HUES48 (cell line): ENCODE measurements at regions not wholly inside any gene's neighbourhood (a gene's known extent, or its start where the extent isn't known, plus 50 kb on each side); places are given as distances from the start of the nearest gene placed in this dataset.

Experiments used
- H3K27ac ChIP-seq: one replicate; pipeline ENCODE4 v1.7.0; 2013; ENCODE audit warnings: low read depth, low read length, inconsistent platforms
- H3K27me3 ChIP-seq: 2 replicates; pipeline ENCODE4 v1.6.1; 2013; ENCODE audit warnings: mild to moderate bottlenecking, low read length; ENCODE audit not compliant: control insufficient read depth, insufficient read depth
- H3K36me3 ChIP-seq: 2 replicates; pipeline ENCODE4 v1.6.1; 2013; ENCODE audit warnings: low read length; ENCODE audit not compliant: control insufficient read depth, insufficient read depth
- H3K4me1 ChIP-seq: 2 replicates; pipeline ENCODE4 v1.6.1; 2013; ENCODE audit warnings: mild to moderate bottlenecking, low read length; ENCODE audit not compliant: control insufficient read depth, insufficient read depth
- H3K4me3 ChIP-seq: 2 replicates; pipeline ENCODE4 v1.5.1; 2013; ENCODE audit warnings: mild to moderate bottlenecking, low read depth, low read length
- H3K9ac ChIP-seq: 2 replicates; pipeline ENCODE4 v1.6.1; 2013; ENCODE audit warnings: mild to moderate bottlenecking, low read depth, low read length, moderate library complexity
- H3K9me3 ChIP-seq: 2 replicates; pipeline ENCODE4 v1.6.1; 2013; ENCODE audit warnings: low read length; ENCODE audit not compliant: control insufficient read depth, insufficient read depth

DNA sequence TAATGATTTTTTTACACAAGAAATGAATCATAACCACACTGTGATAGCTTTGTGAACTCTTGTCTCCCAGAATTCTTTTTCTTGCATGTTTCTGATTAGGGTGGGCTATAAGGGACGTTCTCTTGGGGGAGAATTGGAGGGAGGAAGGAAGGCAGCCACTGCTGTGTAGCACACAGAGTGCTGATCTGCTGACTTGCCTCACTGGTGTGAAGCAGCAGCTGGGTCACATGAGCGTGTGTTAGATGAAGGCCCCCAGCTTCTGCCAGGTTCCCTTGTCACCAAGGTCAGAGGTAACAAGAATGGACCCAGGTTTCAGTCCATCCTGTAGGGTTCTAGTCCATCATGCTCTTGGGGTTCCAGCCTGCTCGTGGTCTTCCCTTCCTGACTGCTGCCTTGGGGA lies 107.4 kb upstream of the GLI2 start:
- H3K9ac ChIP-seq: no peak overlapping the region
- H3K27me3 ChIP-seq: peaks cover 9% of the 10 kb centered on the region; the same call in 1 of the 2 replicates
- H3K9me3 ChIP-seq: no peaks in the 10 kb centered on the region
- H3K36me3 ChIP-seq: no peaks in the 10 kb centered on the region
- no peak overlapping the region for H3K4me3 ChIP-seq
- no peaks in the 10 kb centered on the region for H3K4me1 ChIP-seq
- no peak overlapping the region for H3K27ac ChIP-seq

DNA sequence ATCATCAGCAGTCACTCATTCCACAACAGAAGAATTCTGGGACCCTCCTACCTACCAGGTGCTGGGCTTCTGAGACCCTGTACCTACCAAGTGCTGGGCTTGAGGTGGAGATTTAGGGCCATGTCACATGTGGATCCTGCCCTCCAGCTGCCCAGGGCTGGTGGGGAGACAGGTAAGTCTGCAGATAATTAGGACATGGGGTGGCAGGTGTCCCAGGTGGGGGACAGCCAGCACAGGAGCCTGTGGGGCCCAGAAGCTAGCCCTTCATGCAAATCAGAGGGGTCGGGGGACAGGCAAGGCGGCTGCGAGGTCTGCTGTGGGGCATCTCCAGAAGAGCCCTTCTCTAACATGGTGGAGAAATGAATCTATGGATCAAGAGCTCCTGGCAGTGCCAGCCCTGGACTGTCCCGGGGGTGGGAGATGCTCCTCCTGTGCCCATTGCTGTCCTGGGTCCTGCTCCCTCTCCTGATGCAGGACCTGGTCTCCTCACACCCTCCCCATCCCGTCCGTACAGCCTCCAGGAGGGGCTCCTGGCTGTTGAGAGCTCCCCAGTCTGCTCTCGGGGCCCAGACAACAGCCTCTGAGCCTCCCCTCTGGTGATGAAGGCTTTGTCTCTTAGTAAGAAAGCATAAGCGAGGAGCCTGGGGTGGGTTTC lies 106.3 kb upstream of the GLI2 start:
- H3K4me1 ChIP-seq: no peaks in the 10 kb centered on the region
- H3K36me3 ChIP-seq: no peaks in the 10 kb centered on the region
- no peak overlapping the region for H3K4me3 ChIP-seq
- no peak overlapping the region for H3K9ac ChIP-seq
- no peaks in the 10 kb centered on the region for H3K9me3 ChIP-seq
- H3K27ac ChIP-seq: no peak overlapping the region
- H3K27me3 ChIP-seq: peaks cover 14% of the 10 kb centered on the region; the same call in 1 of the 2 replicates

DNA sequence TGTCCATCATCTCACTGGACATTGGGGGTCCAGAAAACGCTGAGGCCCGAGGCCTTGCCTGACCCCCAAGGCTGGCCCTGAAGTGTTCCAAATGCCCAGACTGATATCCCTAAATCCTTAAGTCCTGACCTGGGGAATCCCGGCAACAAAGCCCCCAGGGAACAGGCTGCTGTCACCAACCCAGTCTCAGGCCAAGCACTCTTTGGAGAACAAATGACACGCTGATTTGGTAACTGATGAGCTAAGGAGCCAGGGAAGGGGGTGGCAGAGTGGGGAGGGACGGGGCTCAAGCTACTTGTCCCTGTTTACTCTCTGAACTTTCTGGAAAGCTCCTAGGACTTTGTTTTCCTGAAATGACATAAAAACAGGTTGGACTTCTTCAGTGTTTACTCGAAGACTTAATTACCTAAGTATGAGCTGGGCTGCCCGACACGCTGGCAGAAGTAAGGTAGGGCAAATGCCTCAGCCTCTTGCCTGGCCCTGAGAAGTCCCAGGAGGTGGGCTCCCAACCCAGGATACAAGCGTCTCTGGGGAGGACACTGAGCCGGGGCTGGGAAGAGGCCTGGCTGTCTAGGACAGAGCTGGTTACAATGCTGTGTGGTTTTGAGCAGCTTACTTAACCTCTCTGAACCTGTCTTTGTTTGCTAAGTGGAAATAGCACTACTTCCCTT lies 105.5 kb upstream of the GLI2 start:
- Histone ChIP-seq H3K36me3 (no peaks in the 10 kb centered on the region), H3K27ac (no peak overlapping the region), H3K4me1 (no peaks in the 10 kb centered on the region), H3K9me3 (no peaks in the 10 kb centered on the region), H3K9ac (no peak overlapping the region), H3K27me3 (peaks cover 18% of the 10 kb centered on the region), H3K4me3 (no peak overlapping the region)

DNA sequence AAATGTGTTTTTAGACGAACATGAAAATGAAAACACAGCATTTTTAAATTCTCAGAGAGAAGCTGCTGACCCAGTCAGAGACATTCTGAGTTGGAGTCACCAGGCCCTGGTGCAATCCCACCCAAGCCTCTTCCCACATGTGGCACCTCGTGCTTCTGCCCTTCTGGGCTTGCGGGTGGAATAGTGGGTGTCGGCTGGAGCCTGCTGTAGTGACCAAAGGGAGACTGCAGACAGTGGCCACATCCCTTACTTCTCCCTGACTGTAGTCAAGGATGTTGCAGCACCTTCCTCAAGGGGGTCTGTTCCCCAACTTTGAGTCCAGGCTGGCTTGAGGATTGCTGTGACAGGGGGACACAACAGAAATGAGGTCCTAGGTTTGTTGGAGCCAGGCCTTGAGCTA lies 104.4 kb upstream of the GLI2 start:
- H3K27ac ChIP-seq: no peak overlapping the region

DNA sequence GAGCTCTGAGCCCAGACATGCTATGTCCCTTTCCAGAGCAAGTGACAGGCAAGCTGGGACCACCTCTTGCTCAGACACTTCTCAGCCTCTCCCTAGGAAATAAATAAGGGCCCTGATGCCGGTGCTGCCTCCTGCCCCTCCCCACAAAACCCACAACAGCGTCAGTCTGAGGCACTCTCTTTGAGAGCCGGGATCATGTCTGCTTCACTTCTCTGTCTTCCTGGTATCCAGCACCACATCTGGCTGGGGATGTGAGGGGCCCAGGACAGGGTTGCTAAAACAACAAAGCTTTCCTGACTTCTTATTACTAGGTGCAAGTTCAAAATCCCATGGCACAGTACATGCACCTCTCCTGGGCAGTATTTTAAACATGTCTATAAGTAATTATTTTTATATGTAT lies 103.9 kb upstream of the GLI2 start:
- H3K4me1 ChIP-seq: no peaks in the 10 kb centered on the region
- H3K9me3 ChIP-seq: no peaks in the 10 kb centered on the region
- H3K27ac ChIP-seq: no peak overlapping the region
- H3K4me3 ChIP-seq: no peak overlapping the region
- no peaks in the 10 kb centered on the region for H3K36me3 ChIP-seq
- H3K9ac ChIP-seq: no peak overlapping the region
- H3K27me3 ChIP-seq: peaks cover 26% of the 10 kb centered on the region

More for the DNA sequence above, 104.4 kb upstream of the GLI2 start:
- Histone ChIP-seq H3K9me3 (no peaks in the 10 kb centered on the region), H3K4me3 (no peak overlapping the region), H3K27me3 (peaks cover 26% of the 10 kb centered on the region), H3K9ac (no peak overlapping the region), H3K36me3 (no peaks in the 10 kb centered on the region), H3K4me1 (no peaks in the 10 kb centered on the region)

DNA sequence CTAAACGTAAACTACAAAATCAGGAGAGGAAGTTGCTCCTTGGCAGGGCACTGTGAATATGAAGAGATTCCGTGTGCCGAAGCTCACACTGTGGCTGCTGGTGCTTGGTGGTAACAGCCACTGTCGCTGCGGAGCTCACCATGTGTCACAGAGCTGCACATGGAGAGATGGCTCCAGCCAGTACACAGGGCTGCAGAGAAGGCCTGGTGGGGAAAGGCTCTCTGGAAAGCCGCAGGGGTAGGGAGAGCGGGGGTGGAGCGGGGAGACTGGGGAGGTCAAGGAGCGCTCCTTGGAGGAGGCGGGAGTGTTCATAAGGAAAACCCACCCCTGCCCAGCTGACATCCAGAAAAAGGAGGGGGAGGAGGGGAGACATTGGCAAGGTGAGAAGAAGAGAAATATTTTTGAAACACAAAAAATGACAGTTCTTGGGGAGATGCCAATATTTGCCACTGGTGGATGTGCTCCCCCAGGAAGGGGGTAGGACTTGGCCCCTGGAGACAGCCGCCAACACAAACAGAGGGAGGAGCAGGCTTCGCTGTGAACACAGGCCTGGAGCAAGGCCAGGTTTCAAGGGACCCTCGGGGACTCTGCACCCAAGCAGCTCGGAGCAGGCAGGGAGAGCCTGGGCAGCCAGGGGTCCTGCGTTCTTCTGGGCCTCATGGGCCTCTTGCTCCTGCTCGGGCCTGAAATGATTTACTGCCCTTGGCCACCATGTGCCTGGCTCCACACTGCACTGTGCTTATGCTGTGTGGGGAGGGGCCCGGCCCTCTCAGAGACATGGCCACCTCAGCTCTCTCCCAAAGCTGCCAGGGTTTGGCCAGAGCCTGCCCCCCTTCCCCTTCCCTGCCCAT lies 102.6 kb upstream of the GLI2 start:
- H3K9me3 ChIP-seq: no peaks in the 10 kb centered on the region

DNA sequence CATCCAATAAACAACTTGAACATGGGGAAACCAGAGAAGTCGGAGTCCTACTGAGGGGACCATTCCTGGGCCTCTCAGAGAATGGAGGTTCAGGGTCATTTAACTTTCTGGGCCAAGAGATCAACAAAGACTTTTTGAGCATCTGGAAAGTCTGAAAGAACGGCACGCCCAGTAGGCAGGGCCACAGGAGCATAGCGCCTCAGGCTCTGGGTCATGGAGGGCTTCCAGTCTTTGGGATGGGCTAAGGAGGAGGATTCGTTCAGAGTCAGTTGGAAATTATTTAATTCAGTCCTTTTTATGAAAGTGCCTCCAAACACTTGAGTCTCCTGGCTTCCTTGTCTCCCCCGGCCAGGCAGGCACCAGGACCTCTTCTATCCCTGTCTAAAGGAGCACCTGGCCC lies 101.1 kb upstream of the GLI2 start:
- H3K27ac ChIP-seq: no peak overlapping the region
- no peaks in the 10 kb centered on the region for H3K4me1 ChIP-seq
- no peak overlapping the region for H3K4me3 ChIP-seq
- no peaks in the 10 kb centered on the region for H3K9me3 ChIP-seq
- no peak overlapping the region for H3K9ac ChIP-seq
- H3K36me3 ChIP-seq: no peaks in the 10 kb centered on the region
- peaks cover 26% of the 10 kb centered on the region for H3K27me3 ChIP-seq

More for the DNA sequence above, 102.6 kb upstream of the GLI2 start:
- no peaks in the 10 kb centered on the region for H3K4me1 ChIP-seq
- H3K36me3 ChIP-seq: no peaks in the 10 kb centered on the region
- no peak overlapping the region for H3K9ac ChIP-seq
- H3K4me3 ChIP-seq: no peak overlapping the region
- H3K27ac ChIP-seq: no peak overlapping the region
- H3K27me3 ChIP-seq: peaks cover 26% of the 10 kb centered on the region

DNA sequence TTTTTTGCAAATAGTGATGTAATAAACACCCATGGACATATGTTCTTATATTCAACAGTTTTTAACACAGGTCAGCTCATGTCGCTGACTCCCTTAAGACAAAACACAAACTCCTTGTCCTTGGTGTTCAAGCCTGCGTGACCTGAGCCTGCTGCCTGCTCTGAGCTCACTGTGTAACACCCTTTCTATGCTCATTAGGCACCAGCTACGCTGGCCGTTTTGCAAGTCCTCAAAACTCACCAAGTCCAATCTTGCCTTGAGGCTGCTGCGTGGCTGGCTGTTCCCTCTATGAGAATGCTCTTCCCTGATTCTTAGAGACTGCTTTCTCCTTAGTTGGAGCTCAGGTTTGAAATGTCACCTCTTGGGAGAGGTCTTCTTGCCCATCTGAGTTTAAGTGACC lies 100.5 kb upstream of the GLI2 start:
- Histone ChIP-seq H3K27ac (no peak overlapping the region), H3K27me3 (peaks cover 26% of the 10 kb centered on the region), H3K4me3 (no peak overlapping the region), H3K9me3 (no peaks in the 10 kb centered on the region), H3K4me1 (no peaks in the 10 kb centered on the region), H3K36me3 (no peaks in the 10 kb centered on the region), H3K9ac (no peak overlapping the region)

DNA sequence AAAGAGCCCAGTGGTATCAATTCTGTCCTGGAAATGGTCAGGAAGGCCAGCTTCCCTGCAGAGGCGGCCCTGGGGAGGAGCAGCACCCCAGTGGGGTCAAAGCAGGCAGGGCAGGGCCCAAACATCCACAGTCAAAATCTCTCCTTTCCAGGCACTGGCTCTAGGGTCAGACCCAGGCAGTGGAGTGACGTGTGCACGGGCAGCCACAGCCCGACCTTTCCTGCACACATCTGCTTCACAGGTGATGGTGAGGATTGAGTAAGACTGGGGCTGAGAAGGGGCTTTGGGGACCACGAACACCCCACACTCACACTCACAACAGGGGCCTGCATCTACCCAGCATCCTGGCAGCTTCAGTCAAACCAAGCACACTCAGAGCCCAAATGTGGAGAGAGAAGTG lies 97.8 kb upstream of the GLI2 start:
- Histone ChIP-seq H3K9ac (no peak overlapping the region), H3K36me3 (no peaks in the 10 kb centered on the region), H3K4me1 (no peaks in the 10 kb centered on the region), H3K27me3 (peaks cover 22% of the 10 kb centered on the region), H3K4me3 (no peak overlapping the region), H3K27ac (no peak overlapping the region), H3K9me3 (no peaks in the 10 kb centered on the region)

DNA sequence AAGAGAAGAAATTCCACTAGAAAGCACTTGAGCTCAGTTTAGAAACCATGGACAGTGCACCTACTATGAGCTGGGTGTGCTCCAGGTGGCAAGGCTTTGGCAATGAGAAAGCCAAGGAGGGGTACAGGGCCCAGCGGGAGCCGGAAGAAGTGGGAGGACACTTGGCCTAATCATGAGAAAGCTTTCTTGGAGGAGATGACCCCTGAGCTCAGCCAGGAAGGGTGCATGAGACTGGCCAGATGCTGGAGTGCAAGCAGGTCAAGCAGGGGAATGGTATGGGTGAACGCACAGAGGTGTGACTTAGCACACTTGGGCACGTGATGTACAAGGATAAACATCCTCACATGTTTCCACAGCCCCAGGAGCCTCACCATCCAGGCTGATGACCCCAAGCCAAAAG lies 97.2 kb upstream of the GLI2 start:
- no peak overlapping the region for H3K4me3 ChIP-seq
- no peak overlapping the region for H3K27ac ChIP-seq
- no peaks in the 10 kb centered on the region for H3K4me1 ChIP-seq
- H3K9ac ChIP-seq: no peak overlapping the region
- H3K9me3 ChIP-seq: no peaks in the 10 kb centered on the region
- no peaks in the 10 kb centered on the region for H3K36me3 ChIP-seq
- peaks cover 22% of the 10 kb centered on the region for H3K27me3 ChIP-seq

DNA sequence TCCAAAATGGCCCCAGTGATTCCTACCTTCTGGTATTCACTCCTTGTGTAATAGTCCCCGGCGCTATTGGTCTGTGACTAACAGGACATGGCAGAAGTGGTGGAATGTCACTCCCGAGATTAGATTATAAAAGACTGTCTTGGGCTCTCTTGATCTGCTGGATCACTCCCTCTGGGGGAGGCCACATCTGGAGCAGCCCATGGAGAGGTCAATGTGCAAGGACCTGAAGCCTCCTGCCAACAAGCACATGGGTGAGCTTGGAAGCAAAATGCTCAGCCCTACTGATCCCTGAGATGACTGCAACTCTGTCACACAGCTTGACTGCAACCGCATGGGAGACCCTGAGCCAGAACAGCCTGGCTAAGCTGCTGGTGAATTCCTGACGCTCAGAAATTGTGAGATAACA lies 94.3 kb upstream of the GLI2 start:
- Histone ChIP-seq H3K4me1 (no peaks in the 10 kb centered on the region), H3K36me3 (no peaks in the 10 kb centered on the region), H3K4me3 (no peak overlapping the region), H3K27ac (no peak overlapping the region), H3K9me3 (no peaks in the 10 kb centered on the region), H3K27me3 (peaks cover 5% of the 10 kb centered on the region), H3K9ac (no peak overlapping the region)
